Caco-2 (cell line): ENCODE measurements at regions not wholly inside any gene's neighbourhood (a gene's known extent, or its start where the extent isn't known, plus 50 kb on each side); places are given as distances from the start of the nearest gene placed in this dataset.
"Not testable (repeated sequence)": the region's sequence is repeated elsewhere in the genome, so short reads cannot be mapped to it uniquely, and the experiment has no call there.

Source experiments
- BruUV-seq: library from RNA; stranded (reverse); fragments of 400-500 nt; replicated peaks from 2 replicates; lab custom pipeline; 2021; lab: Mats Ljungman, UMichigan
- CTCF ChIA-PET: fragments of 300-600 bp; sonication (Branson Sonifier 250); formaldehyde crosslinking; loops from one replicate; lab custom pipeline; 2022; ENCODE audit warnings: antibody characterized with exemption; lab: Charles Lee
- POLR2A ChIA-PET: fragments of 300-600 bp; sonication (Branson Sonifier 250); formaldehyde crosslinking; loops from one replicate; lab custom pipeline; 2022; ENCODE audit warnings: antibody characterized with exemption; lab: Charles Lee
- DNase-seq, 2 experiments: peaks; one replicate each; pipeline versions ENCODE4 v3.0.0 to v3.0.0-alpha.2; 2020 to 2022
- H3K27me3 ChIP-seq: replicated peaks from 2 replicates; pipeline ENCODE4 v1.6.0; 2011; ENCODE audit warnings: low read length; ENCODE audit not compliant: control insufficient read depth, insufficient read depth
- H3K36me3 ChIP-seq: 2 replicates; pipeline ENCODE4 v1.5.1; 2011; ENCODE audit warnings: low read length; ENCODE audit not compliant: control insufficient read depth, insufficient read depth
- H3K4me1 ChIP-seq: fragments of 250-450 bp; sonication (Bioruptor Pico); 2 replicates; pipeline ENCODE4 v1.5.1; 2020; ENCODE audit warnings: mild to moderate bottlenecking
- H3K4me3 ChIP-seq: 2 replicates; pipeline ENCODE4 v1.5.1; 2011; ENCODE audit warnings: low read depth, mild to moderate bottlenecking, control low read depth, low read length
- H3K9me3 ChIP-seq: fragments of 250-450 bp; sonication (Bioruptor Pico); 2 replicates; pipeline ENCODE4 v1.5.1; 2020; ENCODE audit warnings: mild to moderate bottlenecking, moderate library complexity
- H3K27ac Mint-ChIP-seq: one replicate; pipeline ENCODE4 v1.8.0; 2022; ENCODE audit warnings: mixed read lengths; ENCODE audit not compliant: unreplicated experiment
- H3K27me3 Mint-ChIP-seq: one replicate; pipeline ENCODE4 v1.8.0; 2022; ENCODE audit warnings: mixed read lengths; ENCODE audit not compliant: insufficient read depth, unreplicated experiment
- H3K36me3 Mint-ChIP-seq: one replicate; pipeline ENCODE4 v1.8.0; 2022; ENCODE audit warnings: mild to moderate bottlenecking, mixed read lengths; ENCODE audit not compliant: insufficient read depth, unreplicated experiment
- H3K4me1 Mint-ChIP-seq: one replicate; pipeline ENCODE4 v1.8.0; 2022; ENCODE audit warnings: low read depth, mixed read lengths; ENCODE audit not compliant: unreplicated experiment
- H3K4me3 Mint-ChIP-seq: one replicate; pipeline ENCODE4 v1.8.0; 2022; ENCODE audit warnings: mild to moderate bottlenecking, moderate library complexity, mixed read lengths; ENCODE audit not compliant: unreplicated experiment
- H3K9me3 Mint-ChIP-seq: one replicate; pipeline ENCODE4 v1.8.0; 2022; ENCODE audit warnings: mixed read lengths; ENCODE audit not compliant: unreplicated experiment
- CTCF ChIP-seq, 2 experiments: fragments of 200-600 bp in 1 of 2; IDR thresholded peaks; 1 replicate in 1 of 2; 2 replicates in 1 of 2; pipeline versions ENCODE4 v1.5.1 to v1.8.0; 2011 to 2022; ENCODE audit warnings: antibody characterized with exemption in 1 of 2, control low read depth in 1 of 2, inconsistent platforms in 1 of 2, low read depth in 1 of 2, low read length in 1 of 2, mild to moderate bottlenecking in 1 of 2, moderate library complexity in 1 of 2; ENCODE audit not compliant: insufficient read depth in 1 of 2, severe bottlenecking in 1 of 2, unreplicated experiment in 1 of 2
- intact Hi-C: fragments of 100-400 bp; cut with micrococcal nuclease; formaldehyde crosslinking; loops from one replicate; pipeline ENCODE4 v1.10.0; 2022; ENCODE audit not compliant: unreplicated experiment

DNA sequence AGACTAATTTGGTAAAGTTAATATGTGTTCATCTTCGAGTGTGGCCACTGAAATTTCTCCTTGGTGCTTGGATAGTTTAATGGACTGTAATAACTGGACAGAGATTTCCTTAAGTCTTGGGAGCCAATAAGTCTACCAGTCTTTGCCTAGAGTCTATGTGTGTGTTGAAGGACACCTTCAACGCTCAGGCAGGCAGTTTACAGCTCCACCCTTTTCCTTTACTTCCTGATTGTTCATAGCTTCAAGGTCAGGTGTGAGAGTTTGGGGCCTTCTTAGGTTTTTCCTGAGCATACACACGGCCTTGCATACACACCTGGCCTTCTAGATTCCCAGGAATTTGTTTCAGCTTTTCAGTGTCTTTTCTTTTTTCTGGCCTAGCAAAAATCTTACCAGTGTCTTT, 355.3 kb upstream of the AMOT start:
- POLR2A ChIA-PET, result no interaction called here

GRCh38 chrX:113192418-113192817, 351.8 kb upstream of the AMOT start:
- H3K4me3 ChIP-seq, result no peak overlapping the region
- CTCF ChIA-PET, result no interaction called here
- Mint-ChIP-seq H3K4me1 (no peaks in the 10 kb centered on the region), H3K36me3 (no peaks in the 10 kb centered on the region), H3K9me3 (no peaks in the 10 kb centered on the region), H3K27ac (no peak overlapping the region), H3K27me3 (no peaks in the 10 kb centered on the region), H3K4me3 (no peak overlapping the region)
- BruUV-seq, result no TSS peak
- TF ChIP-seq CTCF (IDR thresholded peaks at IDR 0.05; ENCODE audit: insufficient read depth in 1 of 2, low read depth in 1 of 2, low read length in 1 of 2, severe bottlenecking in 1 of 2, unreplicated experiment in 1 of 2), result no peak
- no peaks in the 10 kb centered on the region for H3K4me1 ChIP-seq
- POLR2A ChIA-PET, result no interaction called here
- no peaks in the 10 kb centered on the region for H3K9me3 ChIP-seq
- no peaks in the 10 kb centered on the region for H3K27me3 ChIP-seq
- no peaks in the 10 kb centered on the region for H3K36me3 ChIP-seq
- no peak for DNase-seq
- intact Hi-C loops, result no loop called here

More for the DNA sequence above, 355.3 kb upstream of the AMOT start:
- no peak for DNase-seq
- Histone ChIP-seq H3K4me1 (no peaks in the 10 kb centered on the region), H3K4me3 (no peak overlapping the region), H3K9me3 (no peaks in the 10 kb centered on the region), H3K27me3 (no peaks in the 10 kb centered on the region), H3K36me3 (no peaks in the 10 kb centered on the region)
- CTCF ChIA-PET, result no interaction called here
- Mint-ChIP-seq H3K4me3 (no peak overlapping the region), H3K36me3 (no peaks in the 10 kb centered on the region), H3K4me1 (no peaks in the 10 kb centered on the region), H3K27ac (no peak overlapping the region), H3K9me3 (peaks cover 2% of the 10 kb centered on the region), H3K27me3 (no peaks in the 10 kb centered on the region)
- no peak for TF ChIP-seq CTCF (IDR thresholded peaks at IDR 0.05; ENCODE audit: insufficient read depth in 1 of 2, low read depth in 1 of 2, low read length in 1 of 2, severe bottlenecking in 1 of 2, unreplicated experiment in 1 of 2)
- intact Hi-C loops, result no loop called here
- no TSS peak for BruUV-seq

DNA sequence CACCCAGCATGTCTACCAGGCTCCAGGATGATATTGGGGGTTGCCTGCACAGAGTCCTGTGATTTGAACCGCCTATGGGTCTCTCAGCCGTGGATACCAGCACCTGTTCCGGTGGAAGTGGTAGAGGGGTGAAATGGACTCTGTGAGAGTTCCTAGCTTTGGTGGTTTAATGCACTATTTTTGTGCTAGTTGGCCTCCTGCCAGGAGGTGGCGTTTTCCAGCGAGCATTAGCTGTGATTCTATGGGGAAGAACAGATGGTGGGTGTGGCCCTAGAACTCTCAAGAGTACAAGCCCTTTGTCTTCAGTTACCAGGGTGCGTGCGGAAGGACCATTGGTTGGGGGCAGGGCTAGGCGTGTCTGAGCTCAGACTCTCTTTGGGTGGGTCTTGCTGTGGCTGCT, 316.9 kb upstream of the AMOT start:
- no peak for DNase-seq
- Histone ChIP-seq H3K36me3 (no peaks in the 10 kb centered on the region), H3K27me3 (no peaks in the 10 kb centered on the region), H3K4me1 (no peaks in the 10 kb centered on the region), H3K9me3 (no peaks in the 10 kb centered on the region), H3K4me3 (no peak overlapping the region)
- no peaks in the 10 kb centered on the region for H3K9me3 Mint-ChIP-seq
- no peaks in the 10 kb centered on the region for H3K4me1 Mint-ChIP-seq
- no peak for TF ChIP-seq CTCF (IDR thresholded peaks at IDR 0.05; ENCODE audit: insufficient read depth in 1 of 2, low read depth in 1 of 2, low read length in 1 of 2, severe bottlenecking in 1 of 2, unreplicated experiment in 1 of 2)
- POLR2A ChIA-PET, result no interaction called here
- H3K27me3 Mint-ChIP-seq, result no peaks in the 10 kb centered on the region
- no TSS peak for BruUV-seq
- H3K4me3 Mint-ChIP-seq, result no peak overlapping the region
- H3K27ac Mint-ChIP-seq, result no peak overlapping the region
- H3K36me3 Mint-ChIP-seq, result no peaks in the 10 kb centered on the region
- intact Hi-C loops, result no loop called here
- CTCF ChIA-PET, result no interaction called here

DNA sequence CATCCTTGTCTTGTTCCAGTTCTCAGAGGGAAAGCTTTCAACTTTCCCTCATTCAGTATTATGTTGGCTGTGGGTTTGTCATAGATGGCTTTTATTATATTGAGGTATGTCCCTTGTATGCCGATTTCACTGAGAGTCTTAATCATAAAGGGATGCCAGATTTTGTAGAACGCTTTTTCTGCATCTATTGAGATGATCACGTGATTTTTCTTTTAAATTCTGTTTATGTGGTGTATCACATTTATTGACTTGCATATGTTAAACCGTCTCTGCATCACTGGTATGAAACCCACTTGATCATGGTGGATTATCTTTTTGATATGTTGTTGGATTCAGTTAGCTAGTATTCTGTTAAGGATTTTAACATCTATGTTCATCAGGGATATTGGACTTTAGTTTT, 313.7 kb upstream of the AMOT start:
- BruUV-seq, POLR2A ChIA-PET, H3K27me3 Mint-ChIP-seq, H3K4me1 ChIP-seq, CTCF ChIA-PET, H3K36me3 ChIP-seq, H3K36me3 Mint-ChIP-seq, H3K27ac Mint-ChIP-seq, H3K4me3 ChIP-seq, DNase-seq, H3K27me3 ChIP-seq, H3K9me3 ChIP-seq, H3K9me3 Mint-ChIP-seq, H3K4me1 Mint-ChIP-seq, intact Hi-C loops, H3K4me3 Mint-ChIP-seq: not testable (repeated sequence)
